Kidney epithelial cell (primary cell): ENCODE measurements at regions not wholly inside any gene's neighbourhood (a gene's known extent, or its start where the extent isn't known, plus 50 kb on each side); places are given as distances from the start of the nearest gene placed in this dataset.
A peak's percentile ranks its signal among the peaks of the same experiment; 100 is the strongest.

Experiments
- DNase-seq: peaks from one replicate; pipeline ENCODE4 v3.0.0-alpha.2; 2010; ENCODE audit warnings: low read depth
- H3K27me3 ChIP-seq: 2 replicates; pipeline ENCODE4 v1.6.0; 2011; ENCODE audit warnings: low read length; ENCODE audit not compliant: control insufficient read depth, insufficient read depth
- H3K36me3 ChIP-seq: 2 replicates; pipeline ENCODE4 v1.5.1; 2011; ENCODE audit warnings: low read length; ENCODE audit not compliant: control insufficient read depth, insufficient read depth
- H3K4me3 ChIP-seq: 2 replicates; pipeline ENCODE4 v1.5.1; 2011; ENCODE audit warnings: low read depth, mild to moderate bottlenecking, control low read depth, low read length
- TF ChIP-seq, protein P1 (sequence below): IDR thresholded peaks from 2 replicates; pipeline ENCODE4 v1.5.1; 2011; ENCODE audit warnings: mild to moderate bottlenecking, moderate library complexity, low read length, control low read depth, inconsistent platforms; ENCODE audit not compliant: insufficient read depth, poor library complexity, severe bottlenecking

DNA sequence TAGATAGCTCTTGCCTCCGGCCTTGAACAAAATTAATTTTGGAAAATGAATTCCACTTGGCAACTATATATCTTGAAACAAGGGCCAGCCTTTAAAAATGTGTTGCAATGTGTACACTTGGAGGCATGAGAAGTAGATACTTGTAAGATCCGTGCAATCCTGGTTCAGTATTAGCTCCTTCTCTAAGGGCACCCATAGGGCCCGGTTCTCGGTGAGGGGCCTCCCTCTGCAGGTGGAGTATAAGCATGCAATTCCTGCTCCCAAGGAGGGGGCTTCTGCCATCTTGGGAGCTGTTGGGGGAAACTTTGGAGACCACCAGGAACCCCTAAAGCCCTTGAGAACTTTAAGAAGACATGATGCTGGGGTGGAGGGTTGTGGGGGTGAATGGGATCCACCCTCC is 388.7 kb upstream of the RGMA start:
- DNase-seq: no peak
- no peaks in the 10 kb centered on the region for H3K36me3 ChIP-seq
- no peak overlapping the region for H3K4me3 ChIP-seq
- TF ChIP-seq, protein P1, sequence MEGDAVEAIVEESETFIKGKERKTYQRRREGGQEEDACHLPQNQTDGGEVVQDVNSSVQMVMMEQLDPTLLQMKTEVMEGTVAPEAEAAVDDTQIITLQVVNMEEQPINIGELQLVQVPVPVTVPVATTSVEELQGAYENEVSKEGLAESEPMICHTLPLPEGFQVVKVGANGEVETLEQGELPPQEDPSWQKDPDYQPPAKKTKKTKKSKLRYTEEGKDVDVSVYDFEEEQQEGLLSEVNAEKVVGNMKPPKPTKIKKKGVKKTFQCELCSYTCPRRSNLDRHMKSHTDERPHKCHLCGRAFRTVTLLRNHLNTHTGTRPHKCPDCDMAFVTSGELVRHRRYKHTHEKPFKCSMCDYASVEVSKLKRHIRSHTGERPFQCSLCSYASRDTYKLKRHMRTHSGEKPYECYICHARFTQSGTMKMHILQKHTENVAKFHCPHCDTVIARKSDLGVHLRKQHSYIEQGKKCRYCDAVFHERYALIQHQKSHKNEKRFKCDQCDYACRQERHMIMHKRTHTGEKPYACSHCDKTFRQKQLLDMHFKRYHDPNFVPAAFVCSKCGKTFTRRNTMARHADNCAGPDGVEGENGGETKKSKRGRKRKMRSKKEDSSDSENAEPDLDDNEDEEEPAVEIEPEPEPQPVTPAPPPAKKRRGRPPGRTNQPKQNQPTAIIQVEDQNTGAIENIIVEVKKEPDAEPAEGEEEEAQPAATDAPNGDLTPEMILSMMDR: no peak
- no peaks in the 10 kb centered on the region for H3K27me3 ChIP-seq

DNA sequence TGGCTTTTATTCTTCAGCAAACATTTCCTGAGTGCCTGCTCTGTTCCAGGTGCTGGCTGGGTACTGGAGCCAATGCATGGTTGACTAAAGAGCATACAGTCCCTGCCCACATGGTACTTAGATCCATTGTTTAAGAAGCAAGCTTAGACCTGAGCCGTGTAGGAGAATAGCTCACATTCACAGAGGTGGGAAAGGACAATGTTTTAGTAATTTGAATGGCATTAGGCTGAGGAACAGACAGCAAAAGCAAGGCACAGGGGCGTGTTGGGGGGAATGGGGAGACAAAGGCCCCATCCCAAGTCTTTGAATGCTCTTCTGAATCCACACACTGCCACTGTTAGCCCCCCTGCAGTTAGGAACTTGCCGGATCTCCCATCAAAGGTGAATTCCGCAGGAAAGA is 388.2 kb upstream of the RGMA start:
- TF ChIP-seq, protein P1: no peak
- no peaks in the 10 kb centered on the region for H3K27me3 ChIP-seq
- no peak overlapping the region for H3K4me3 ChIP-seq
- H3K36me3 ChIP-seq: no peaks in the 10 kb centered on the region
- no peak for DNase-seq

DNA sequence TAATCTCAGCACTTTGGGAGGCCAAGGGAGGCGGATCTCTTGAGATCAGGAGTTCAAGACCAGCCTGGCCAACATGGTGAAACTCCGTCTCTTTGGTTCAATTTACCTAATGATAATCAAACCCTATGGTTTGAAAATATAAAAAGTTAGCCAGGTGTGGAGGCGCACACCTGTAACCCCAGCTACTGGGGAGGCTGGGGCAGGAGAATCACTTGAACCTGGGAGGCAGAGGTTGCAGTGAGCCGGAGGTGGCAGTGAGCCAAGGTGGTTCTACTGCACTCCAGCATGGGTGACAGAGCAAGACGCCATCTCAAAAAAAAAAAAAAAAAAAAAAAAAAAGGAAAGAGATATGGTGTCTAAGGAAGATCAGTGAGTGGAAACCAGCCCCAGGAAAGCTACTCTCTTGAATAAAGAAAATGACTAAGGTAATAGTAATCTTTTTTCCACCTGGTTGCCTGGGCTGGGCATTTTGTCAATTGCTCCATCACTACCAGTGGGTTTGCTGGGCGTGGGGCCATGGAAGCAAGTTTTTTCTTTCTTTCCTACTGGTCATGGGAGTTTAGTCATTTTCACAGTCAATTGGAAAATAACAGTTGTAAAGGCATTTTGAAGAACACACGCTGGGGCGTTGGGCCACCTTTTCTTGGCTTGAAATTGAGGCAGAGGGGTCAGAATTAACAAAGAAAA is 387.6 kb upstream of the RGMA start:
- TF ChIP-seq, protein P1: no peak
- no peak for DNase-seq
- Histone ChIP-seq H3K27me3 (no peaks in the 10 kb centered on the region), H3K36me3 (no peaks in the 10 kb centered on the region), H3K4me3 (no peak overlapping the region)

DNA sequence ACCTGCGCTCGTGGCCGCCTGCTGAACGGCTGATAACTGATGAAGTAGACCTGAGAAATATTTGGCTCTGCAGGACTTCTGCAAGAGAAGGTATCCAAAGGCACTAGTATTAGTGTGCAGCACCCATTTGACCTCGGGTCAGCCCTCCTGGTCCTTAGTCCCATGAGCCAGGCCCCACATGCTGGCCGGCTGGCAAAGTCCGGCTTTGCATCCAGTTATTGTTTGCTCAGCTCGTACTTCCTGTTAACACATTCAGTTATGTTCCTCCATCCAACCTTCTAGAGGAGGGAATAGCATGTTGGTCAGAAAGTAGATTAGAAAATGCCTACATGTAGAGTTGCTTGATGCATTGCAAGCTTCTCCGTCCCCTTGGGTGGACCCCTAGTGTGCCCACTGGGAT is 385.7 kb upstream of the RGMA start:
- H3K27me3 ChIP-seq: no peaks in the 10 kb centered on the region
- no peak overlapping the region for H3K4me3 ChIP-seq
- TF ChIP-seq, protein P1: no peak
- no peak for DNase-seq
- no peaks in the 10 kb centered on the region for H3K36me3 ChIP-seq

DNA sequence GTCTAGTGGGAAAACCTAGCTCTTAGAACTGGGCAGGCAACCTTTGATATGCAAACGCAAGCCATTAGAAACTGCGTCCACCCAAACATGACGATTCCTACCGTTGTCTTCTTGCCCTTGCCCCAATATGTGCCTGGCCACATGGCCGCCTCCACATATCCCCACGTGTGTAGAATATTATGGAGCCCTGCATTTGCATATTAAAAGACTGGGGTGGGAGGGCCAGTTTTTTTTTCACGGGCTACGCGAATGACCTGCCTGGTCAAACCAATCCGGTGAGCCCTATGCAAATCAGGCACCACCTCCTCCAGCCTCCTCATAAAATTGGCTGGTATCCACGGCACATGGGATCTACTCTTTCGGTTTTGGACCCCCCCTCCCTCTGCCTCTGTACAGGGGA is 381.0 kb upstream of the RGMA start:
- TF ChIP-seq, protein P1: no peak
- DNase-seq: no peak

DNA sequence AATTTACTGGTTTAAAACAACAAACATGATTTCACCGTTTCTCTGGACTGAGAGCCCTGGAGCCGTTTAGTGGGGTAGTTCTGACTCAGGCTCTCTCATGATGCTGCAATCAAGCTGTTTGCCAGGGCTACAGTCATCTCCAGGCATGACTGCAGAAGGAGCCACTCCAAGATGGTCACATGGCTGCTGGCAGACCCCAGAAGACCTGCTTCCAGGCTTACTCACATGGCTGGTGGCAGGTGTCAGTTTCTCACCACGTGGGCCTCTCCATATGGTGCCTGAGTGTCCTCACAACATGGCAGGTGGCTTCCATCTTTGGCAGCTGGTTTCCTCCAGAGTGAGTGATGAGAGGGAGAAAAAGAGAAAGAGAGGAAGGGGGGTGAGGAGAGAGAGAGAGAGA is 378.3 kb upstream of the RGMA start:
- H3K27me3 ChIP-seq: no peaks in the 10 kb centered on the region
- H3K4me3 ChIP-seq: no peak overlapping the region
- no peaks in the 10 kb centered on the region for H3K36me3 ChIP-seq
- TF ChIP-seq, protein P1: no peak
- DNase-seq: peak; percentile 82

More for the DNA sequence above, 381.0 kb upstream of the RGMA start:
- no peak overlapping the region for H3K4me3 ChIP-seq
- no peaks in the 10 kb centered on the region for H3K27me3 ChIP-seq
- H3K36me3 ChIP-seq: no peaks in the 10 kb centered on the region
